NOMO-1 (cell line): ENCODE measurements at regions not wholly inside any gene's neighbourhood (a gene's known extent, or its start where the extent isn't known, plus 50 kb on each side); places are given as distances from the start of the nearest gene placed in this dataset.

Experiments used
- DNase-seq, 2 experiments: peaks; one replicate each; lab custom pipeline; 2025; ENCODE audit not compliant: unreplicated experiment in 2 of 2; lab: John Stamatoyannopoulos, UW

DNA sequence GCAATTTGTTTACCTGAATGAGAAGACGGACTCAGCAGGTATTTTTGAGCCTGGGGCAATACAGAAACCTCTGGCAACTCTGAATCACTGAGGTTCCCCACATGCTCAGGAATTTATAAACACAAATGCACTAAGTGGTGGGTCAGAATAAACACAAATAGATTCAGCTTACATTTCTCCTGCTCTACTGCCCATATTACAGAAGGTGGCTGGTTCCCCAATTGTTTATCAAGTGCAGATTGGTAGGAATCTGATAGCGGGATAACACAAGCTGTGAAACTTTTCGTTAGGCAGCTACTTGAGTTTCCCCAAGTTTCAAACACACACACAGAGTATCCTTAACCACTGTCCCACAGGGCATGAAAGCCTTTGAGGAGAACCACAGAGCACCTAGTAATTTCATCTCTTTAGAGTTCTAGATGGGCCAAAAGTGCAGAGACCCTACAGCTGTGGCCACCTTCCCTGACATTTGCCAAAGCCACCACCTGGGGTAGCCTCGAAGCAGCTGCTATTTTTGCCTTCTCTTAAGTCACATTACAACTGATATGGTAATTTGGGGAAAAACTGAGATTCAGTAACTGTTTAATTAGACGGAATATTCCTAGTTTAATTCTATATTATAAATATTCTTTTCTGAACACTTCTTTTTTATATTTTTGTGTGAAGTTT lies 204.2 kb upstream of the PTCHD4 start:
- DNase-seq = no peak

DNA sequence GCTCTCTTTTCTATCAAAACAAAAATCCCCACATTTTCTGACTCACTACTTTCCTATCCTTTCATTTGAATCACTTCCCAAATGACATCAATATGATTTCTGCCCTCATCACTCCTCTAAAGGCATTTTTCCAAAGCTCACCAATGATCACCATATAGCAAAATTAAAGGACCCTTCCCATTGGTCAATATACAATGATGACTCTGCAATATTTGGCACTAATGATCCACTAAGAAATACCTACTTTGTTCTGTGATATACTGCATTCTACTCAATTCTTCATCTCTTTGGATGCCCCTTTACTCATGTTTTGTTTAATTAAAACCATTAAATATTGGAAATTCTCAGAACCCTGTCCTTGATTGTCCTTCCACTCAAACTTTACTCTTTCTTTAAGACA lies 200.3 kb upstream of the PTCHD4 start:
- DNase-seq = no peak

DNA sequence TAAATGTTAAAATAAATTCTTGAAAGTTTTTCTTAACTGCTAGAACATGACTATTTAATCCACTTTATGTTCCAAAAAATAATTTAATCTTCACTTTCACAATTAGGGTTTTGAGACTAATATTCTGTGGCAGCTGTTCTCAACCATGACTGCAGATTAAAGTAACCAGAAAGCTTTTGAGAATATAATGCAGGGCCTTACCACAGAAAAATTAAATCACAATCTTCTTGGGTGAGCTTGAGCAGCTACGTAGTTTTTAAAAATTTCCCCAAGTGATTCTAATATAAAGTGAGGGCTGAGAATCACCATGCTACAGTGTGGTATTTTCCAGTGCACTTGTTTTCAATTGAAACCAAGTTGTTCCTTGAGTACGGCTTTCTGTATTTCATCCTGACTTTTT lies 196.6 kb upstream of the PTCHD4 start:
- no peak for DNase-seq

DNA sequence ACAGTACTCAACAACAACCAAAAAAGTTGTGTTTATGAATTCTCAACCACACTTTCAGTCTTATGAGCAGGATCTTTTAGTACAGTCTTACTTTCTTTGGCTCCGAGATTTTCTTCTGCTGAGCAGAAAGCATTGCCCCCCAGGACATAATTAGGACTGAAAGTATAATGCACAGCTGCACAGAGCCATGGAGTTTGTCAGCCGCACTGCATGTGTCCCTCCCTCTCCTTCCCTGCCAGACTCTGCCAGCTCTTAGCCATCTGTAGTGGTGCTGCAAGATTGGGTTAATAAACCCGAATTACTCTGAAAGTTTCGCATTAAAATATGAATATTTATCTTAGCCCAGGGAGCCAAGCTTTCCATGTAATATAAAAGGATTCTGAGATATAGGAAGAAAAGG lies 179.6 kb upstream of the PTCHD4 start:
- DNase-seq = no peak

DNA sequence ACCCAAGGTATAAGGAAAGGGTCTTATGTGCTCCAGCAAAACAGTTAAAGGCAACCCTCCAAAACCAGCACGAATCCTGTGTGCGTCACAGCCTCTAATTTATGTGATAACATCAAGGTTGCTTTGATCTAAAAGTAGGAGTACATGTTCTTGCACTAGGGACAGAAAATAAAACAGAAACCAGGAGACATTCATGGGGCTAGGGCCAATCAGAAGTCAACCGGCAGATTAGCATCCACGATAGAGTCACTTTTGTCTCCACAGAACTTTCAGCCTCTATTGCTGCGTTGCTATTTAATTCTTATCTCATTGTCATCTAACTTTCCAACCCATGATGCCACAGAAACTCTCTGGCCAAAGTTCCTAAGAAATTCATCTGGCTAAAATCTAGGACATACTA lies 178.8 kb upstream of the PTCHD4 start:
- DNase-seq = no peak

DNA sequence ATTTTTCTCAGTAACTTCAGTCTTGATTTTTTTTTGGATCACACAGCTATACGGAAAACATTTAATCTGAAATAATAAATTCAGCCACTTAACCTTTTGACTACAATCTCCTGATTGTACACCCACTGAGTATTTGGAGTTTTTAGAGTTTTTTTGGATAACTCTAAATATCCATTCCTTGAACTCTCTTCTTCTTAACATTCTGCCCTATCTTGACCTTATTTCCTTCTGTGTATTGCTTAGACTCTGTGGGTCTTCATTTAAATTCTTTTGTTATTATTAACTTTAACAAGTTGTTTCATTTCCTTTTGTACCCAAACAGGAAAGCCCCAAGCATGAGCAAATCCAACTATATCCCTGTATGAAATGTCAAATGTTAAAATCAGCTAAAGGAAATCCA lies 170.2 kb upstream of the PTCHD4 start:
- DNase-seq = no peak

DNA sequence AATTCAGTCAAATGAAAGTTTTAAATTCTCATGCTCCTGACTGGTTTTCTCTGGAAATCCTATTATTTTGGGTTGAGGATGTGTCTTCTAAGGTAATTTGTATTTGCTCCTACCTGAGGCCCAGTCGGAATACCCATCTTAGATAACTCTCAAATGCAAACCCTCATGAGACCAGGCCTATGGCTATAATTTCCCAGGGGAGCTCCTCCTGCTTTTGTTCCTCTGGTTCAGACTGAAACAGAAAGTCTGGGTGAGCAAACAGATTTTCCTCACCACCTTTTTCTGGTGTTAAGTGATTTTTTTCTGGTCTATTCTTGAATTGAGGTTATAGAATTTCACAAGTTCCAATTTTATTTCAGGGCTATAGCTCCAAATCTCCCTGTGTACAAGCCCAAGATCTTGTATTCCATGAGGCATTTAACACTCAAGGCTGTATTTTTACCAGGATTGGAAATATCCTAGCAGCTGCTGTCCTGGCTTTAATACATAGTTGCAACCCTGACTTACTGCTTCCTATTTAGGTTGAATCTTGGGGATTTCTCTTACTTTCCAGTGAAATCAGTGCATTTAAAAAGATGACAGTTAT lies 169.1 kb upstream of the PTCHD4 start:
- no peak for DNase-seq

DNA sequence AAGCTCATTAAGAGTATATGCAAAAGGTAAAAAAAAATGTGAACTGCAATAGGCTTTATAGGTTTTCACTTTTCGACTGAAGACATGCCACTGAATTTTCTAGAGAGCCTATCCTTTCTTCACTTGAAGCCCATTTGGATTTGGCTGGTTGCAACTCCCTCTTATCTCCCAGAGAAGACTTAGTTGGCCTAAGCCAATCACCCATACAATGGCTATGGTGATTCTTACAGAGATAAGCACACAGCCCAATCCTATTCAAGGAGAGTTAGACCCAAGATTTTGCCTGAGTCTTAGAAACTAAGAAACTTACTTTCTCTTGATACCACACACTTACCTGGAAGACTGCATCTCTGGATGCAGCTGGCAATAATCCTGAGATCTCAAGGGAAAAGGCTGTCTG lies 167.3 kb upstream of the PTCHD4 start:
- DNase-seq = no peak

DNA sequence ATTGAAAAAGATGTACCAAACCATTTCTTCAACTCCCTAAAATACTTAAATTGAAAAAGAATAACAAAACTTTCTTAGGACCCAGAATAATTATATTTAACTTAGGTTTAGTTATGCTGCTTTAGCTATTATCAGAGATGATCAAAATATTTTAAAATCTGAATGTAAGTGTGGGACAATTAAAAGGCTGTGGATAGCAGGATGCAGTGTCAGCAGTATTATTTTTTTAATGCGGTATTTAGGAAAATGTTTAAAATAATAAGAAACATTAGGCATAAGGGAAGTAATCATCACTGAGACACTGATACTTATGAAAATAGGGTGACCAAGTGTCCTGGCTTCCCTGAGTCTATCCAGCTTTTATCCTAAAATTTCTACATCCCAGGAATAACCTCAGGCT lies 161.5 kb upstream of the PTCHD4 start:
- no peak for DNase-seq

DNA sequence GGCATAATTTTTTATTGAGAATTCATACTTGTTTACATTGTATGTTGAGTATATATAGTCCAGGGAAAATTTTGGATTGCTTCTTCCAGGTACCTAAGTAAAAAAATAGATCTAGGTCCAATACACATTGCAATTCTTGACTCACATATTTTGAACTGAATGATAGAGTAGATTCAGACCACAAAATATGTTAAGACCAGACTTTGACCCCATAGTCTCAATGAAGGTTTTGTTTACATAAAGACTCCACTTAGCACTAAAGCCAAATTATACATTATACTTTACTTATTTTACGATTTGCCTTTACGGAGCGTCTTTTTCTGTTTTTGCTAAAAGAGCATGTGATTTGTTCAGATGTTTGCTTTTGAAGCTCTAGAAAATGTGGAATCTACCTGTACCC lies 144.1 kb upstream of the PTCHD4 start:
- DNase-seq = no peak

DNA sequence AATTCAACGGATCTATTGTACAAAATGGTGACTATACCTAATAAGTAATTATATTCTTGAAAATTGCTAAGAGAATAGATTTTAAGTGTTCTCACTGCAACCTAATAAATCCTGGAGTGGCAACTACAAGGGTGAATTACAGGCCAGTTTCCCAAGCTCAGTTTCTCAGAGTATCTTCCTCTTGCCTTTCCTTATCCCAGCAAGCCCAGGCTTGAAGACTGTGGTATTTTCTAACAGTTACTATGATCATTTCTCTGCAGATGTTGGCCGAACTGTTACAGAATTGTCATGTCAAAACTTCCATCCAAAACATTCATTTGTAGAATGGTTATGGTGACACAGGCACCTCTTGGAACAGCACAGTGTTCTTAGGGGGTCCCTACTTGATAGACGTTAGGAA lies 138.1 kb upstream of the PTCHD4 start:
- DNase-seq = no peak

DNA sequence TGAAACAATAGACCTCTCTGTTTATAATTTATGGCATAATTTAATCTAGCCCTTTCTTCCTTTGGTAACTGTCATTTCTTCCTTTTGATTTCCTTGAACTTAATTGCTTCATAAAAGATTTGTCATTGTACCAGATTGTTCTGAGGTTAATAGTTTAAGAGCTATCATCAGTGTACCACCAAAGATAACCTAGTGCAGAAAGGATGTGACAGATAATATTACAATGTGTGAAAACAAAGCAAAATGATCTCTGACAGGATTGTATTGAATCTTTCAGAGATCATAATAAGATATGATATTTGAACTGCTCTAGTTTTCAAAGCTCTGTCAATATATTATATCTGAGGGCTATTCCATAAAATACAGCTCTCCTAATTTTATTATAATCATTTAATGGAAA lies 132.1 kb upstream of the PTCHD4 start:
- no peak for DNase-seq

DNA sequence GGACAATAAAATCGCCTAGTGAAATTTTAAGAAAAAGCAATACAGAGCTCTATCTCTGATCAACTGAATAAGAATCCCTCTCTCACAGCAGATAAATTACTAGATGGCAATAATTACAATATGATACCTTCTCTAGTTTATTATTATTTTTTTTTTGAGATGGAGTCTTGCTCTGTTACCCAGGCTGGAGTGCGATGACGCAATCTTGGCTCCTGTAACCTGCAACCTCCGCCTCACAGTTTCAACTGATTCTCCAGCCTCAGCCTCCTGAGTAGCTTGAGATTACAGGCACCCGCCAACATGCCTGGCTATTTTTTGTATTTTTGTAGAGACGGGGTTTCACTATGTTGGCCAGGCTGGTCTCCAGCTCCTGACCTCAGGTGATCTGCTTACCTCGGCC lies 129.3 kb upstream of the PTCHD4 start:
- no peak for DNase-seq

DNA sequence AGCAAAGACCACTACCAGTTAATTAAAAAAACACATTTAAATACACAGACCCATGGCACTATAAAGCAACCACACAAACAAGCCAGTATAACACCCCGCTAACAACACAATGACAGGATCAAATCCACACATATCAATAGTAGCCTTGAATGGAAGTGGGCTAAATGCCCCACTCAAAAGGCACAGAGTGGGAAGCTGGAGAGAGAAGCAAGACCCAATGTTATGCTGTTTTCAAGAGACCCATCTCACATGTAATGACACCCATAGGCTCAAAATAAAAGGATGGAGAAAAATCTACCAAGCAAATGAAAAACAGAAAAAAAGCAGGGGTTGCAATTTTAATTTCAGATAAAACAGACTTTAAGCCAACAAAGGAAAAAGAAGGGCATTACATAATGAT lies 125.4 kb upstream of the PTCHD4 start:
- DNase-seq = no peak

DNA sequence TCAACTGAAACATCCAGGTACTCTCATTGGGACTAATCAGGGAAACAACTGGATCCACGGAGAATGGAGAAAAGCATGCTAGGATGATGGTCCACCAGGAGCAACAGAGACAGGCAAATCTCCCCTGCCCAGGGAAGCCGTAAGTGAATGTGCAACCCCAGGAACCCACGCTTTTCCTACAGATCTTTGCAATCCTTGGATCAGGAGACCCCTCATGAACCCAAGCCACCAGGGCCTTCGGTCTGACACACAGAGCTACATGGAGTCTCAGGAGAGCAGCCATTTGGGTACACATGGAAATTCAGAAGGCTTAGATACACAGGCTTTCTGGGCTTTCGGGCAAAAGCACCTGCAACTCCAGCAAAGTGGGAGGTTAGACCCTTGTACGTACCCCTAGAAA lies 122.1 kb upstream of the PTCHD4 start:
- no peak for DNase-seq

DNA sequence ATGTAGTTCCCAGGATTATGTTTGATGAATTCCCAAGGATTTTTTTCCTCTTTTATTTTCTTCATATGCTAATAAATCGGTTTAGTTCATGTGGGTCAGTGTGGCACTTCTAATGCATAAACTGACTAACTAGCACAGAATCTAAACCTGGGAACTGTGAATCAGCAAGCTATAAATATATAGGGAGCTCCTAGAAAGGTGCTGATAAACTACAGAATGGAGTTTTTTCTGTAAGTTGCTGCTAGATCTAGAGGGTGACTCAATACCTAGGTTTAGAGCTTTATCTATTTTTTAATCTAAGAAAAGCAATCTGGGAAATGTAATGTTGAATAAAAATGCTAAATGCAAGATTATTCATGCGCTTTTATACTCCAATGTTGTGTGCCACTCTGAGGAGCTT lies 118.8 kb upstream of the PTCHD4 start:
- DNase-seq = no peak

DNA sequence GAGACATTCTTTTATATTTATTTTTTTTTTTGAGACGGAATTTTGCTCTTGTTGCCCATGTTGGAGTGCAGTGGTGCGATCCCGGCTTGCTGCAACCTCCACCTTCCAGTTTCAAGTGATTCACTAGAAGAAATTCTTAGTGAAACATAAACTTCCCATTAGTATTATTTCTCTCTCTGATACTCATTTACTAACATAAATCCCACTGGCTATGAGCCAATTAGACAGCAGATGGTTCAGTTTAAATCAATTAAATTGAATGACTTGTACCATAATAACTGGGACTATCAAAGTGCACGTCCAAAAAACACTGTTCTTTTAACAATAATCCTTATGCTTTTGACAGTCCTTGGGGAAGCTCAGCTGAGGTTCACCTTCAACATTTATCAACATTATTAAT lies 111.2 kb upstream of the PTCHD4 start:
- no peak for DNase-seq

DNA sequence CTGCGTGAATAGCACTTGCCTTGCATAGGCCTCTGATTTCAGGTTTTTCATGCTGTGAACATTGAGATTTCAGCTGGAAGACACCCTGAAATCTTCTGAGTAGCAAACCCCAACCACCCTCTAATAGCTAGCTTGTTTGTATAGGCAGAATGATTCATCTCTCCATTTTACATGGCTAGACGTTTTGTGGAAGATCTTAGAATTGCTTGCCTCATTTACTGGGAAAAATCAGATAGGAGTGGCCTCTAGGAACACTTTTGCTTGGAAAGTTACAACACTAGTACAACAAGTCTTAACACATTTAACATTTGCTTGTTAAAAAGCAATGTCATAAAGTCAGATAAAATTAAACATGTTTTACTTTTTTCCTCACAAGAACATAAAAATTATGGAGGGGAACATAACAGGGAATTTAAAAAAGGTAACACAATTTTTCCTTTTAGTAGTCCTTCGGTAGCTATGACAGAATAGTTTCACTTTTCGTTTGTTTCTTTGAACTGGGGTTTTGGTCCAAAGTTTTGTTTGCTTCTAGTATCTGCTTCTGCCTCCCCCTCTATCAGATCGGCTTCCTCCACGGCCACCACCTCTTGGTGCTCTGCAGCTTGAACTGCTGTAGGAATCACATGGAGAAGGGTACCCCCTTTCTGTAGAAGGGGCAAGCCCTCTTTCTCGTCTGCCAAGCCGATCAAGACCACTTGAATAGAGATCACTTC lies 102.2 kb upstream of the PTCHD4 start:
- DNase-seq = no peak

DNA sequence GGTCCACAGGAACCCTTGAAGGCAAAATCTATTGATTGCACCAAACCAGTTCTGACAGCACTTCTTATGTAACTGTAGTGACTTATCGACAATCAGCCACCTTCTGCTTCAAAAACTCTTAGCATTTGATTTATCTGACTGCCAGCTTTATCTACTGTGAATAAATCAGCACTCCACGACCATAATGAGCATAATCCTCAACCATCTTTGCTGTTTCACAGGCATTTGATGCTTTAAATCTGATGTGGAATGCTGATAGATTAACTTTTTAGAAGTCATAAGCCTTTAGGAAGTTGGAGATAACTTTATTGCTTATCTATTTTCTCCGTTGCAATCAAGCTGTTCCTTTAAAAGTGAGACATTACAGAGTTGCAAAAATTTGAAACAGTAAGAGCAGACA lies 101.5 kb upstream of the PTCHD4 start:
- no peak for DNase-seq

DNA sequence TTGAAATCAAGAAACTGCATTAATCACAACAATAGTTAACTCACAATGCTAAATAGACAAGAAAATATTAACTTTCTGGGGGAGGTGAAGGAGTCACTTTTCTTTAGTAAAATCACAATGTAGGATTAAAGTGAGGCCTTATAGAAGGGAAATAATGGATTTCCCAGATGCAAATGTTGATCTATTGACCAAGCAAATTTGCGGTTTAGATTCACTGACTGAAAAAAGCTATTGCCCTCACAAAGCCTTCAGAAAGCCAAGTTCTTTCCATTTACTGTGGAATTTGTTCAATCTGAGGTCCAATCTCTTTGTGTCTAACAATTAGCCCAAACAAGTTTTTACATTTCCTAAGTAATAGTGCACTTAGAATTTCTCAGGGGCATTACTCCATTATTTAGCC lies 95.1 kb upstream of the PTCHD4 start:
- no peak for DNase-seq

DNA sequence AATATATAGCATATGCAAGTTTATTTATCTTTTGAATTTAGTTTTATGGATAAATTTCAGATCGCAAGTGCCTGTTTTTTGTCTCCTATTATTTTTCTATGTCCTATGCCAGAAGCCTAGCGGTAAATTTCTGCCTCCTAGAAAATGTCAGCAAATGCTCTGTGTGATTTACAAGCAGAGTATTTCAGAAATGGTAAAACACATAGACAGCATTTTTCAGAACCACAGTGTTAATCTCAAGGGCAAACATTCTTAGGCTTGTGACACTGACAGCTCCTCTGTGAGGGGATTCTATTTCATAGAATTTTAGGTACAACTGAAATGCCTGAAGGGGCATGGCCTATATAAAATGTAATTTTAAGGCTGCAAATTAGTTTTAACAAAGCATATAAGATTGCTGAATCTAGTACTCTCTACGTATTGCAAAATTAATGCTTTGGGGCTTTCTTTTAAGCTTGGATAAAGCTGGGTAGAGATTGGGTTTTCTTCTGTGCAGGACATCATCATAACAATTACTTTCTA lies 89.9 kb upstream of the PTCHD4 start:
- DNase-seq = no peak

DNA sequence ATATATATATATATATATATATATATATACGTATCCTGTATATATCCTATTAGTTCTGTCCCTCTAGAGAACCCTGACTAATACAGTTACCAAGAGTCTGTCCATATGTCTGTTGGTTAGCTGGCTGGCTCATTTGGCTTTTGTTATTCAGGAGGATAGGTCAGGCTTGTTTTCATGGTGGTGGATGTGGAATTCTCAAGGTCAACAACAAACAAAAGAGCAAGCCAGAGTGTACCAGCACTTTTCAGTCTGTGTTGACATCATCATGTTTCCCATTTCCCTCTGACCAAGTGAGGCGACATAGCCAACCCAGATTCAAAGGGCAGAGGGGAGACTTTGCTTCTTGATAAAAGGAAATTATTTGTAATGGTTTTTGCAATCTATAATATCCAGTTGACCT lies 88.5 kb upstream of the PTCHD4 start:
- DNase-seq = no peak
